IPS DF 19.7 (cell line): ENCODE measurements at regions not wholly inside any gene's neighbourhood (a gene's known extent, or its start where the extent isn't known, plus 50 kb on each side); places are given as distances from the start of the nearest gene placed in this dataset.

Experiments
- DNase-seq: peaks from one replicate; pipeline ENCODE4 v3.0.0-alpha.2; 2013; ENCODE audit warnings: low read depth, low spot score

GRCh38 chr5:38207343-38207742 is 51.0 kb upstream of the EGFLAM start:
- no peak for DNase-seq

DNA sequence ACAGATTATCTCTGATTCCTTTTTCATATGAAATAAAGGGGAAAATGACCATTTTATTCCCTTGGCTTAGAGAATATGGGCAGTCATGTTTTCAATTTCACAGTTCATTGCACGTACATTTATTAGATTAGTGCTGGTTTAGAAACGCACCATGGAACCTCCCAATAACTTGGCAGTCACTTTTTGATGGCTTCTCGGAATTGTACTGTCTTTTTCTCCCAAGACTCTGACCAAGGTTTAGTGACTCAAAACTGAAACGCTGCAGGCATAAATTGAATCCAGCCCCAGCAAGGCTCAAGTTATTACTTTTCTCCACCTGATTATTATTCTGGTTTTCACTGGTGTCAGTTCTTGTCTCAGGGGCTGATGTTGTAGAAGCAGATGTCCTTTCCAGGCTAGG is 55.6 kb upstream of the EGFLAM start:
- no peak for DNase-seq

DNA sequence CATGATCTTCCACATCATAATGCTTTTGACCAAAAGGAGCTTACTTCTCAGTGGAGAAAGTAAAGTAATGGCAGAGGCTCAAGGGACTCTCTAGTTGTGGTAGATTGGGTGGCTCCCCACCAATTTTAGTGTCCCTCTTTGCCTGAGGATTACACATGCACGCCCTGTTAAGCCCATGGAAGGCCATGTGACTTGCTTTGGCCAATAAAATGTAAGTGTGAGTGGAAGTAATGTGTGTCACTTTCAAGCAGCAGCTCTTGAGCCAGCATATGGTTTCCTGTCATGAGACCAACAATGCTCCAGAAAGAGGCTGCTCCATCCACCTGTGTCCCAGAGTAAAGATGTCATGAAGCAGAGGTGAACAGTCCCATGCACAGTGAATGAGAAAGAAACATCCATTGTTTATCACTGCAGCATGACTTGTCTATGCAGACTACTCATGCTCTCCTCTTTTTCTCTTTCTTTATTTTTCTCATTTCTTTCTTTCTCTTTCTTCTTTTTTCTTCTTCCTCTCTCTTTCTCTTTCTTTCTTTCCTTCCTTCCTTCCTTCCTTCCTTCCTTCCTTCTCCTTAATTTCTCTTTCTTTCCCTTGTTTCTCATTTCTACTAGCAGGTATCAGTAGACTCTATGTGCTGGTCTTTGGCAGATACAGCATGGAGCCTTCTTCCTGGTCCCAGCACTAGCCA is 57.3 kb upstream of the EGFLAM start:
- DNase-seq, result no peak

DNA sequence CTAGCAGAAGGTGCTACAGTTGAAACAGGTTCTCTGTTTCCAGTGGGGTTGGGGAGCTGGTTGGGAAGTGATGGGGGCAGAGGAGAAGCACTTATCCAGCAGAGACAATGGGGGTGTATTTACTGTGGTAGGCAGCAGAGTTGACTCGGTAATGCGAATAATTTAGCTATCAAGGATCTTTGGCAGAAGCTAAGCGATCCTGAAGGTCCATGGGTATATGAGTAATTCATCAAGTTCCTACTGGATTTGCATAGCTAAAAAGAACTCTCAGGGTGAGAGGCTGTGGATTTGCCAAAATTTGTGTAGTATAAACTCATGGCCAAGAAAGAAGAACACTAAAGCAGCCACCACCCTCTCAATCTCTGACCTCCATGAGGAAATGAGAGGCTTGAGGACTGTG is 61.2 kb upstream of the EGFLAM start:
- no peak for DNase-seq

DNA sequence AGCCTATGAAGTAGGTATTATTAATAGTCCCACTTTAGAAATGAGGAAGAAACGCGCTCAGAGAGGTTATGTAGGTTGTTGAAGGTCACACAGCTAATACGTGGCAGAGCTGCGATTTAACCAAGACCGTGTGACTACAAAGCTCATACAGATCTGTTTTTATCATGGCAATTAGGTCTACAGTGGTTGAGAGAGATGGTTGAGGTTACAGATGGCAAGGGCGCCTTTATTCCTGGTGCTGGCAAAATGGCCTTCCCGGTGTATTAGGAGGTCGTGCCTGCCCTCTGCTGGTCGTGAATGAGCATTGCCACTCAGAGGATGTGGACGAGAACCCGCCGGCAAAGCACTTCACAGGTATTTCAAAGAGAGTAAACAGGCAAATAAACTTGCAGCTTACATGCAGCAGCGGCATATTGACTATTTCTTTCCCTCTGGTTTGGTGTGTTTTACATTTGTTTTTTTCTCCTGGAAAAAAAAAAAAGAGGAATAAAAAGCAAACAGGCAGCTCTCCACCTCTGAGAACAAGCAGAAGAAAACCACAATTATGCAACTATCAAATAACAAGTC is 65.3 kb upstream of the EGFLAM start:
- no peak for DNase-seq

- no peak for DNase-seq
Observed at GRCh38 chr5:38191693-38192092, 66.7 kb upstream of the EGFLAM start.

DNA sequence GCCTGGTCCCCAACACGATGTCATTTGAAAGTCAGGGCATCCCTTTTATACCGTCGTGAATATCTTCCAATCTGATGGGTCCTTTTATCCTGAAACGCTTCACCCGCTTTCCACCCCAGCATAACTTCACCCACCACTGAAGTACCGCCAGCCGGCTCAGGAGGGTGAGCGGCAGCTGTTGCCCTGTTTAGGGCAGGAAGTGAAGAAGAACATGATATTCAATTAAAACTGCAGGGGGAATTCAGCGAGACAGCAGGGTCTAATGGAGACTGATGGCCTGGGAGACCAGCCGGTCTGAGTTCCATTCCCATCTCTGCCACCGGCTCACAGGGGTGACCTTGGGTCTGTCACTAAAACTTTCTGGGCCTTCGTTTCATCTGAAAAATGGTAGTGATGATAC is 68.2 kb upstream of the EGFLAM start:
- DNase-seq, result no peak

- DNase-seq, result no peak
Observed at GRCh38 chr5:38189081-38189504, 69.3 kb upstream of the EGFLAM start.

DNA sequence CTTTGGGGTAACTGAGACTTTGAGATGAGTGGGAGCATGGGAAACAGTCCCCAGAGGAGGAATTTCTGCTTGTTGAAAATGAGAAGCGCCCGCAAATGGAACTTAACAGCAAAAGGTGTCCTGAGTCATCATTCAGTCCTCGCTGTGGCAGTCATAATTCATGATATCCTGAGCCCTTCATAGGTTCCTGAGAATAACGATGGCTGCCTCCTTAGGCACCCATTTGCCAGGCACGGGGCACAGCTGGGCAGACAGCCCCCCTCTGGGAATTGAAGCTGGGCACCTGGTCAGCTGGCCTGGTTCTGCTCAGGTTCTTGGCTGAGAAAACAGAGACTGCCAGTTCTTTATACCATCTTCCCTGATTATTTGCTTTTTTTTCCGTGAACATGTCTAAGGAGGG is 69.8 kb upstream of the EGFLAM start:
- DNase-seq, result no peak

DNA sequence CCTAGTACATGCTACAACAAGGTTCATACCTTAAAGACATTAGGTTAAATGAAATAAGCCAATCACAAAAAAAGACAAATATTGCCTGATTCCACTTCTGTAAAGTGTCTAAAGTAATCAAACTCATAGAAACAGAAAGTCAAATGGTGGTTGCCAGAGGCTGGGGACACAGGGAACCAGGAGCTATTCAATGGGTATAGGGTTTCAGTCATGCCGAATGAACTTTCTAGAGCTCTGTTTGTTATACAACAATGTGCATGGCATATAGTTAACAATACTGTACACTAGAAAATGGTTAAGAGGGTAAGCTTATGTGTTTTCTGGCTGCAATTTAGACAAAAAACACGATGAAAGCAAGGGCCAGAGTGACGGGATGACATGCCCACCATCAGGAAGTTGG is 70.8 kb upstream of the EGFLAM start:
- no peak for DNase-seq

GRCh38 chr5:38184627-38185026 is 73.7 kb upstream of the EGFLAM start:
- DNase-seq, result no peak

DNA sequence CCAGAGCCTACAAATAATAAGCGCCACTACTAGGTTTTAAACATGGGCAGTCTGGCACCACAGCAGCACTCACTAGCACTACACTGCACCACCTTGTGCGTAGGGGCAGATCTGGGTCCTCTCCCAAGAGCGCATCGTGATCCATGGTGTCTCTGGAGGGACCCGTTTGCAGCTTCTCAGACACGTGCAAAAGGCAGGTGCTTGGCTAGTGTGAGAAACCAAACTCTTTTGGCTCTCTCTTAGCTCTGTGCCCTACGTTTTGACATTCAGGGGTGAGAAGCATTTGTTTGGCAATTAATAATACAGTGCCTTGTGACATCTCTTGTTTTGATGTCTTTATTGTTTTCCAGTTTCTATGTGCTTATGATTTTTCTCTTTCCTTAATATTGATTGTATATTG is 75.4 kb upstream of the EGFLAM start:
- no peak for DNase-seq

- DNase-seq, result no peak
Observed at GRCh38 chr5:38168029-38168428, 90.3 kb upstream of the EGFLAM start.

DNA sequence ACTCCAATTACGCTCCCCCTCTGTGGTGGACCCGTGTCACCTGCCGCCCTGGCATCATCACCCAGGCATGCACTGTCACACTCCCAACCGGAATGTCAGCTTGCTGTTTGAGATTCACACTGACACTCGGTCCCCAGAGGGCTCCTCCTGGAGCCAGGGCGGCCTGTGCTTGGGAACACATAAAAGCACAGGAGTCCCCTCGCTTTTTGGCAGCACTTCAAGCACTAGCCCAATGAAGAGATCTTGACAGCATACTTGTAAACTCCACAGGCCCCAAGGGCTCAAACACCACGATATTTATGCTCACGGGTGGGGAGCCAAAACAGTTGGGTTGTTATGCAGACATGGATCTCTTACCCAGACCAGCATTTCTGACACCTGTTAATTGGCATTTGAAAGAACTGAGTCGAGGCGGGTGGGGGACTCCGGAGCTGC is 90.8 kb upstream of the EGFLAM start:
- no peak for DNase-seq

- DNase-seq, result no peak
Observed at GRCh38 chr5:38166832-38167231, 91.5 kb upstream of the EGFLAM start.

GRCh38 chr5:38165435-38165834 is 92.9 kb upstream of the EGFLAM start:
- no peak for DNase-seq

GRCh38 chr5:38164776-38165399 is 93.5 kb upstream of the EGFLAM start:
- no peak for DNase-seq

DNA sequence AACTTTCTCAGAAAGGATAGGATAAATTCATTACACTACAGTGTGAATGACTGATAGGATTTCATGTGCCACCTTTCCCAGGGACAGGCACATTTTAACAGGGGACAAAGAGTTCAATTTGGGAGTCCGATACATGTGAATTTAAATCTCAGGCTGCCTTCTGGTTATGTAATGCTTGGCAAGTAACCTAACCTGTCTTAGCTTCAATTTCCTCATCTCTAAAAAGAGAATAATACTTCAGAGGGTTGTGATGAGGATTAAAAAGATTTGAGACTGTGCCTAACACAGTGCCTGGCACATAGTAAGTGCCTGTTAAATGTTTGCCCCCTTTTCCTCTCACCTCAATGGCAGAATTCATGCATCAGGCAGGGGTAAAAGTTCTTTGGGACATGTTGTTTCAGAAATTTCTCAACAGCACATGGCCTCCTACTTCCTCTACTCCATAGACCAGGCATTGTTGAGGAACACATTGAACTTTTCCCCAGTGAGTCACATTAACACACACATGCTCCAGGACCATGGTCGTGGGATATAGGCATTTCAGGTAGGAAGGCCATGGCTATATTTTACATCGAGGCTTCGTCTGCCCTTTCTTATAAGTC is 94.6 kb upstream of the EGFLAM start:
- no peak for DNase-seq

- DNase-seq, result no peak
Observed at GRCh38 chr5:38162625-38163024, 95.7 kb upstream of the EGFLAM start.

GRCh38 chr5:38157024-38157423 is 101.3 kb upstream of the EGFLAM start:
- DNase-seq, result no peak

DNA sequence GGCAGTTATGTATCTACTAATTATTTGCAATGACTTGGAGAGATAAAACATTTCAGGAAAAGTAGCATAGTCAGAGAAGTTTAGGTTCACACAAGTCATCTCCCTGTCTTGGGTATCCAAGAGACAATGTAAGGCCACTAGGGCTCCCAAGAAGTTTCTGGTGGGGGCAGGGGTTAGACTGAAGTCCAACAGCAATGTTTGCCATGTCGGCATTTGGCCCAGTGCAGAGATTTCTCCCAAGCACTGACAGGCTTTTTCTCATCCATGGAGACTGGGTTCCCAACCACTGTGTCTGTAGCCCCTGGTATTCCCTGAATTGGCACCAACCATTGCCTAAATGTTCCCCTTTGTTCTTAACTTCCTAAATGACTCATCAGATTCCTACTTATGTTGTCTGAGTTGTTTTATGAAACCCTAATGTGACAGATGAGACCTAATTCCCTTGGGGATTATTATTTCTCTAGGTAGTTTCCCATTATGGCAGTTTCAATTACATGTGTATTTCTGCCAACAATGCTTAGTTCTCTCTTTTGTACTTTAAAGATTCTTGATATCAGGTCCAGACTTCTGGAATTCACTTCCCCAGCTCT is 103.6 kb upstream of the EGFLAM start:
- DNase-seq, result no peak

GRCh38 chr5:38151878-38152277 is 106.5 kb upstream of the EGFLAM start:
- no peak for DNase-seq

DNA sequence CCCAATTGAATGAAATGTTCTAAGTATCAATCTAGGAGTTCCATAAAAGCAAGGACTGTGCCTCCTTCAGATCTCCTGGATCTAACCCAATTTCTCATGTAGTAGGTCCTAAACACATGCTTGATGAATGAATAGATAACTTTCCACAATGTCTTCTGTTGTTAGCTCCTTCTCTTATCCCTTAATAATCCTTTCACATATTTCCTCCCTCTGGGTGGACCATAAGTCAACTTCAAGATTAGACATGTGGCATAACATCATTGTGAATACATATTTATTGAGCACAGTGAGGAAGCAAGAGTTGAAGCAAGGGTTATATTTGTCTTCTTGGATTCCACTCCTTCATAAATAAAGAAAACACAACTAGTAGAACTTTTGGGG is 108.6 kb upstream of the EGFLAM start:
- no peak for DNase-seq
